A549 (cell line): ENCODE measurements at regions not wholly inside any gene's neighbourhood (a gene's known extent, or its start where the extent isn't known, plus 50 kb on each side); places are given as distances from the start of the nearest gene placed in this dataset.

ENCODE experiments used
- ATAC-seq, 2 experiments: fragments of 200-7000 bp in 1 of 2; fragments of >200 bp in 1 of 2; cut with Nextera tagmentation in 1 of 2; cut with Tn5 transposase in 1 of 2; 3 replicates each; pipeline versions ENCODE4 v1.8.0 to v1.9.1; 2018 to 2020; ENCODE audit warnings: mild to moderate bottlenecking in 1 of 2, moderate library complexity in 1 of 2
- CTCF ChIA-PET: fragments of 300-600 bp; sonication (Branson Sonifier 250); formaldehyde crosslinking; extraction: SDS; loops from one replicate; lab custom pipeline; 2021; ENCODE audit warnings: antibody characterized with exemption, inconsistent platforms; lab: Yijun Ruan, JAX
- POLR2A ChIA-PET: fragments of 350-600 bp; formaldehyde crosslinking; extraction: SDS; loops from one replicate; lab custom pipeline; 2021; ENCODE audit warnings: antibody characterized with exemption, inconsistent platforms; lab: Yijun Ruan, JAX
- DNase-seq, 2 experiments: peaks; one replicate each; pipeline versions ENCODE4 v3.0.0 to v3.0.0-alpha.2; 2011 to 2016; ENCODE audit warnings: low read depth in 1 of 2, low spot score in 1 of 2
- FAIRE-seq: peaks from 2 replicates; lab custom pipeline; 2011; peaks lifted over from hg19 to GRCh38; lab: Jason Lieb, UNC
- H3K27ac ChIP-seq, 2 experiments: fragments of >200 bp; sonication (Bioruptor Twin); formaldehyde crosslinking; 3 replicates each; pipeline ENCODE4 v1.5.1; 2016 to 2017
- H3K4me1 ChIP-seq: fragments of >200 bp; sonication (Bioruptor Twin); formaldehyde crosslinking; 3 replicates; pipeline ENCODE4 v1.6.1; 2016
- H3K4me2 ChIP-seq: fragments of >200 bp; sonication (Bioruptor Twin); formaldehyde crosslinking; 3 replicates; pipeline ENCODE4 v1.6.1; 2016
- H3K4me3 ChIP-seq: fragments of >200 bp; sonication (Bioruptor Twin); formaldehyde crosslinking; 3 replicates; pipeline ENCODE4 v1.5.1; 2016
- H3K9me3 ChIP-seq: fragments of >200 bp; sonication (Bioruptor Twin); formaldehyde crosslinking; 3 replicates; pipeline ENCODE4 v1.6.1; 2016
- CBX2 ChIP-seq: fragments of 200-600 bp; sonication (generic); IDR thresholded peaks from 2 replicates; pipeline ENCODE4 v1.6.1; 2016; ENCODE audit warnings: low read depth, mild to moderate bottlenecking, borderline replicate concordance
- CBX8 ChIP-seq: fragments of 200-600 bp; sonication (generic); IDR thresholded peaks from 2 replicates; pipeline ENCODE4 v1.6.1; 2016
- EHF ChIP-seq: fragments of 250-450 bp; sonication (Bioruptor Pico); IDR thresholded peaks from 2 replicates; pipeline ENCODE4 v1.5.0; 2020; ENCODE audit warnings: mild to moderate bottlenecking
- EP300 ChIP-seq, 2 experiments: fragments of >200 bp; sonication (Bioruptor Twin); formaldehyde crosslinking; IDR thresholded peaks; 2 replicates in 1 of 2; 3 replicates in 1 of 2; pipeline ENCODE4 v1.6.1; 2016 to 2017
- ESRRA ChIP-seq: fragments of 150-350 bp; IDR thresholded peaks from 2 replicates; pipeline ENCODE4 v1.6.1; 2014; ENCODE audit warnings: mild to moderate bottlenecking, low read length, borderline replicate concordance
- FOXS1 ChIP-seq: fragments of 250-450 bp; sonication (Bioruptor Pico); IDR thresholded peaks from 2 replicates; pipeline ENCODE4 v1.5.0; 2020; ENCODE audit warnings: mild to moderate bottlenecking, moderate library complexity
- GATA3 ChIP-seq: IDR thresholded peaks from 2 replicates; pipeline ENCODE4 v1.6.1; 2012; ENCODE audit warnings: borderline replicate concordance
- HEYL ChIP-seq: fragments of 250-450 bp; sonication (Bioruptor Pico); IDR thresholded peaks from 2 replicates; pipeline ENCODE4 v1.8.0; 2021; ENCODE audit warnings: mild to moderate bottlenecking, moderate library complexity
- JUN ChIP-seq, 2 experiments: fragments of >200 bp; sonication (Bioruptor Twin); formaldehyde crosslinking; IDR thresholded peaks; 2 replicates in 1 of 2; 3 replicates in 1 of 2; pipeline ENCODE4 v1.6.1; 2016 to 2017
- MAZ ChIP-seq: fragments of 150-350 bp; IDR thresholded peaks from 2 replicates; pipeline ENCODE4 v1.6.1; 2014; ENCODE audit warnings: antibody characterized with exemption, low read depth, low read length, borderline replicate concordance
- MYC ChIP-seq: IDR thresholded peaks from 2 replicates; pipeline ENCODE4 v1.6.1; 2012; ENCODE audit warnings: mild to moderate bottlenecking, inconsistent platforms, low read length, improper control_type of control experiment, borderline replicate concordance
- POLR2A ChIP-seq: IDR thresholded peaks from 2 replicates; pipeline ENCODE4 v1.6.1; 2012; ENCODE audit warnings: mild to moderate bottlenecking, low read length
- RCOR1 ChIP-seq: fragments of 150-350 bp; IDR thresholded peaks from 2 replicates; pipeline ENCODE4 v1.6.1; 2014; ENCODE audit warnings: antibody characterized with exemption, low read length, low read depth
- TFCP2L1 ChIP-seq: fragments of 250-450 bp; sonication (Bioruptor Pico); IDR thresholded peaks from 2 replicates; pipeline ENCODE4 v1.5.0; 2021; ENCODE audit warnings: mild to moderate bottlenecking
- ZC3H11A ChIP-seq: fragments of 450-650 bp; IDR thresholded peaks from 2 replicates; pipeline ENCODE4 v1.6.1; 2014; ENCODE audit warnings: antibody characterized with exemption, mild to moderate bottlenecking
- ZFP36 ChIP-seq: fragments of 450-650 bp; IDR thresholded peaks from 2 replicates; pipeline ENCODE4 v1.6.1; 2014; ENCODE audit warnings: borderline replicate concordance; ENCODE audit not compliant: partially characterized antibody
- ZNF302 ChIP-seq: fragments of 250-450 bp; sonication (Bioruptor Pico); IDR thresholded peaks from 2 replicates; pipeline ENCODE4 v1.9.0; 2021; ENCODE audit warnings: inconsistent platforms, mild to moderate bottlenecking, moderate library complexity
- ZSCAN20 ChIP-seq: fragments of 250-450 bp; sonication (Bioruptor Pico); IDR thresholded peaks from 2 replicates; pipeline ENCODE4 v1.8.0; 2022; ENCODE audit warnings: mild to moderate bottlenecking, moderate library complexity
- WGBS: methylation state at CpG from one replicate; pipeline ENCODE4 v1.1.6; 2017; ENCODE audit errors: missing lambda C conversion rate; 5-methylcytosine and 5-hydroxymethylcytosine counted together
- TF ChIP-seq, protein P1 (sequence below): fragments of >200 bp; sonication (Bioruptor Twin); formaldehyde crosslinking; IDR thresholded peaks from 3 replicates; pipeline ENCODE4 v1.6.1; 2016
- TF ChIP-seq, protein P2 (sequence below): fragments of 250-450 bp; sonication (Bioruptor Pico); IDR thresholded peaks from 2 replicates; pipeline ENCODE4 v1.5.0; 2020; ENCODE audit warnings: low read depth, mild to moderate bottlenecking, moderate library complexity
- TF ChIP-seq, protein P3 (sequence below): fragments of 250-450 bp; sonication (Bioruptor Pico); IDR thresholded peaks from 2 replicates; pipeline ENCODE4 v1.5.0; 2021; ENCODE audit warnings: mild to moderate bottlenecking, moderate library complexity, borderline replicate concordance
- TF ChIP-seq, protein P4 (sequence below): IDR thresholded peaks from 2 replicates; pipeline ENCODE4 v1.6.1; 2012
- TF ChIP-seq, protein P5 (sequence below): IDR thresholded peaks from 2 replicates; pipeline ENCODE4 v1.6.1; 2012

DNA sequence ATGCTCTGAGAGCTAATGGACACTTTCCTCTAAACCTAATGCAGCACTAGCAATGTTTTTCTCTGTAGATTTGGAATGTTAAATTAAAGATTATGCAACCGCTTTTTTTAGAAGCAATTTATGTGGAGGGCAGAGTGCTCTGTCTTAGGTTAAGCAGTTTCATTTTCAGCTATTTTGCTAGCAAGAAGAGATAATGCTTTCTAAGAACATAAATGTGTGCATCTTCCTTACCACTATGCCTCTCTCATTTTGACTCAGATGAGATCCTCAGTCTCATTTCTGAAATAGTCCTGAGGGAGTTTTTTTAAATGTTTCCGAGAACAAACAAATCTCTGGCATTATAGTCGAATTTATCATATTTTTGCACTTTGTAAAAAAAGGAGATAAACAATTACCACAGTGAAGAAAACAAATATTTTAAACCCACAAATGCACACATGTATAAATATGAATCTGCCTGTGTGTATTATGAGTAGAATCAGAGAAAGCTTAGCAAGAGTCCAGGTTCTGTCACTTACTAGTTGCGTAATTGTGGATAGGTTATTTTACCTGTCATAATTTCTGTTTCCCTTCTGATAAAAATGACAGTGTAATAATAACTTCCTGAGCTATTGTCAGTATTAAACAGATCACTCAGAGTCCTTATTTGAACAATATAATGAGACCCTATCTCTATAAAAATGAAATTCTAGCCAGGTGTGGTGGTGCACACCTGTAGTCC lies 207.7 kb upstream of the CRIM1 start:
- Histone ChIP-seq H3K4me2 (peak overlapping the region; percentile 52), H3K4me3 (no peak overlapping the region), H3K9me3 (no peaks in the 10 kb centered on the region), H3K27ac (no peak overlapping the region), H3K4me1 (no peaks in the 10 kb centered on the region)
- DNase-seq = no peak
- TF ChIP-seq EP300 (IDR thresholded peaks at IDR 0.05) = no peak
- TF ChIP-seq EHF (CRISPR knock-in tag) = no peak
- no peak for TF ChIP-seq ESRRA
- no peak for TF ChIP-seq ZSCAN20 (CRISPR knock-in tag)
- no peak for TF ChIP-seq TFCP2L1
- no peak for TF ChIP-seq HEYL (CRISPR knock-in tag)
- TF ChIP-seq CBX2 = no peak
- TF ChIP-seq MAZ = no peak
- TF ChIP-seq, protein P1, sequence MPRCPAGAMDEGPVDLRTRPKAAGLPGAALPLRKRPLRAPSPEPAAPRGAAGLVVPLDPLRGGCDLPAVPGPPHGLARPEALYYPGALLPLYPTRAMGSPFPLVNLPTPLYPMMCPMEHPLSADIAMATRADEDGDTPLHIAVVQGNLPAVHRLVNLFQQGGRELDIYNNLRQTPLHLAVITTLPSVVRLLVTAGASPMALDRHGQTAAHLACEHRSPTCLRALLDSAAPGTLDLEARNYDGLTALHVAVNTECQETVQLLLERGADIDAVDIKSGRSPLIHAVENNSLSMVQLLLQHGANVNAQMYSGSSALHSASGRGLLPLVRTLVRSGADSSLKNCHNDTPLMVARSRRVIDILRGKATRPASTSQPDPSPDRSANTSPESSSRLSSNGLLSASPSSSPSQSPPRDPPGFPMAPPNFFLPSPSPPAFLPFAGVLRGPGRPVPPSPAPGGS = no peak
- TF ChIP-seq POLR2A = no peak
- TF ChIP-seq, protein P2, sequence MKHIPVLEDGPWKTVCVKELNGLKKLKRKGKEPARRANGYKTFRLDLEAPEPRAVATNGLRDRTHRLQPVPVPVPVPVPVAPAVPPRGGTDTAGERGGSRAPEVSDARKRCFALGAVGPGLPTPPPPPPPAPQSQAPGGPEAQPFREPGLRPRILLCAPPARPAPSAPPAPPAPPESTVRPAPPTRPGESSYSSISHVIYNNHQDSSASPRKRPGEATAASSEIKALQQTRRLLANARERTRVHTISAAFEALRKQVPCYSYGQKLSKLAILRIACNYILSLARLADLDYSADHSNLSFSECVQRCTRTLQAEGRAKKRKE (CRISPR knock-in tag) = no peak
- no peak for TF ChIP-seq MYC
- TF ChIP-seq, protein P3, sequence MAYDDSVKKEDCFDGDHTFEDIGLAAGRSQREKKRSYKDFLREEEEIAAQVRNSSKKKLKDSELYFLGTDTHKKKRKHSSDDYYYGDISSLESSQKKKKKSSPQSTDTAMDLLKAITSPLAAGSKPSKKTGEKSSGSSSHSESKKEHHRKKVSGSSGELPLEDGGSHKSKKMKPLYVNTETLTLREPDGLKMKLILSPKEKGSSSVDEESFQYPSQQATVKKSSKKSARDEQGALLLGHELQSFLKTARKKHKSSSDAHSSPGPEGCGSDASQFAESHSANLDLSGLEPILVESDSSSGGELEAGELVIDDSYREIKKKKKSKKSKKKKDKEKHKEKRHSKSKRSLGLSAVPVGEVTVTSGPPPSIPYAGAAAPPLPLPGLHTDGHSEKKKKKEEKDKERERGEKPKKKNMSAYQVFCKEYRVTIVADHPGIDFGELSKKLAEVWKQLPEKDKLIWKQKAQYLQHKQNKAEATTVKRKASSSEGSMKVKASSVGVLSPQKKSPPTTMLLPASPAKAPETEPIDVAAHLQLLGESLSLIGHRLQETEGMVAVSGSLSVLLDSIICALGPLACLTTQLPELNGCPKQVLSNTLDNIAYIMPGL (CRISPR knock-in tag) = no peak
- TF ChIP-seq FOXS1 (CRISPR knock-in tag) = no peak
- TF ChIP-seq ZFP36 = no peak
- no peak for ATAC-seq
- no peak for FAIRE-seq
- 50% methylated on average over 4 of the region's 4 CpGs for WGBS
- ChIA-PET POLR2A (no interaction called here), CTCF (interaction anchor here (0.7 kb wide), 1 partner anchor 51 kb away, joined by 3 read pairs; no protein-coding TSS in a partner anchor)

DNA sequence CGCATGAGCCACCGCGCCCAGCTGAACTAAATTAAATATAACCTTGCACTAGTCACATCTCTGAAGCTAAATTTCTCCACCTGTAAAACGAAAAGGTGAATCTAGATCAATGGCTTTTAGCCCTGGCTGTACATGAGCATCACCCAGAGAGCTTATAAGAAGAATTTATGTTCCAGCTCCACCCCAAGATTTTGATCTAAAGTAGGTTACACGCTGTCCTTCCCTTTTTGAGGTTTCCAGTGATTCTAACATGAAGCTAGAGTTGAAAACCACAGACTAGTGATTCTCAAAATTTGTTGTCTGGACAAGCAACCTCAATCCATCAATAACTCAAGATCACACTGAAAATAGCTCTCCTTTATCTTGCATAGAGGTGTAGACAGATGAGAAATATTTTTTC lies 208.8 kb upstream of the CRIM1 start:
- ChIA-PET POLR2A (no interaction called here), CTCF (no interaction called here)
- ATAC-seq (no peak), DNase-seq (no peak), FAIRE-seq (no peak)
- Histone ChIP-seq H3K9me3 (no peaks in the 10 kb centered on the region), H3K4me1 (no peaks in the 10 kb centered on the region), H3K4me2 (no peak overlapping the region), H3K4me3 (no peak overlapping the region), H3K27ac (no peak overlapping the region)
- 56% methylated on average over 5 of the region's 5 CpGs for WGBS
- TF ChIP-seq, protein P4, sequence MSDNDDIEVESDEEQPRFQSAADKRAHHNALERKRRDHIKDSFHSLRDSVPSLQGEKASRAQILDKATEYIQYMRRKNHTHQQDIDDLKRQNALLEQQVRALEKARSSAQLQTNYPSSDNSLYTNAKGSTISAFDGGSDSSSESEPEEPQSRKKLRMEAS = no peak
- TF ChIP-seq GATA3 (no peak), HEYL (CRISPR knock-in tag) (no peak), ZNF302 (CRISPR knock-in tag) (no peak), ZC3H11A (no peak), CBX8 (no peak), JUN (IDR thresholded peaks at IDR 0.05) (no peak), RCOR1 (no peak)
- TF ChIP-seq, protein P5, sequence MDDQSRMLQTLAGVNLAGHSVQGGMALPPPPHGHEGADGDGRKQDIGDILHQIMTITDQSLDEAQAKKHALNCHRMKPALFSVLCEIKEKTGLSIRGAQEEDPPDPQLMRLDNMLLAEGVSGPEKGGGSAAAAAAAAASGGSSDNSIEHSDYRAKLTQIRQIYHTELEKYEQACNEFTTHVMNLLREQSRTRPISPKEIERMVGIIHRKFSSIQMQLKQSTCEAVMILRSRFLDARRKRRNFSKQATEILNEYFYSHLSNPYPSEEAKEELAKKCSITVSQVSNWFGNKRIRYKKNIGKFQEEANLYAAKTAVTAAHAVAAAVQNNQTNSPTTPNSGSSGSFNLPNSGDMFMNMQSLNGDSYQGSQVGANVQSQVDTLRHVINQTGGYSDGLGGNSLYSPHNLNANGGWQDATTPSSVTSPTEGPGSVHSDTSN = no peak
- TF ChIP-seq, protein P2 (CRISPR knock-in tag) = no peak
